WERI-Rb-1 (cell line): ENCODE measurements at regions not wholly inside any gene's neighbourhood (a gene's known extent, or its start where the extent isn't known, plus 50 kb on each side); places are given as distances from the start of the nearest gene placed in this dataset.

Experiments used
- DNase-seq: peaks from one replicate; pipeline ENCODE4 v3.0.0-alpha.2; 2020
- H3K27ac ChIP-seq: fragments of 250-450 bp; sonication (Bioruptor Pico); 2 replicates; pipeline ENCODE4 v1.5.1; 2020; ENCODE audit warnings: mild to moderate bottlenecking, moderate library complexity
- H3K27me3 ChIP-seq: fragments of 250-450 bp; sonication (Bioruptor Pico); 2 replicates; pipeline ENCODE4 v1.5.1; 2021; ENCODE audit warnings: mild to moderate bottlenecking, low read depth, moderate library complexity; ENCODE audit not compliant: insufficient read depth, severe bottlenecking
- H3K36me3 ChIP-seq: fragments of 250-450 bp; sonication (Bioruptor Pico); 2 replicates; pipeline ENCODE4 v1.5.1; 2020; ENCODE audit warnings: mild to moderate bottlenecking, moderate library complexity
- H3K4me3 ChIP-seq: 2 replicates; pipeline ENCODE4 v1.5.1; 2011; ENCODE audit warnings: low read depth, mild to moderate bottlenecking, control low read depth, low read length
- H3K9me3 ChIP-seq: fragments of 250-450 bp; sonication (Bioruptor Pico); 2 replicates; pipeline ENCODE4 v1.5.1; 2021; ENCODE audit warnings: mild to moderate bottlenecking, moderate library complexity; ENCODE audit not compliant: severe bottlenecking
- CTCF ChIP-seq: IDR thresholded peaks from 2 replicates; pipeline ENCODE4 v1.5.1; 2011; ENCODE audit warnings: low read depth, mild to moderate bottlenecking, control low read depth, inconsistent platforms, low read length

- Histone ChIP-seq H3K9me3 (no peaks in the 10 kb centered on the region), H3K27me3 (no peaks in the 10 kb centered on the region), H3K4me3 (no peak overlapping the region), H3K27ac (no peak overlapping the region), H3K36me3 (no peaks in the 10 kb centered on the region)
- TF ChIP-seq CTCF, result no peak
- DNase-seq, result no peak
Observed at GRCh38 chr13:86368924-86369323, 569.7 kb upstream of the SLITRK6 start.

GRCh38 chr13:86377451-86377850 is 578.2 kb upstream of the SLITRK6 start:
- DNase-seq, result no peak
- no peaks in the 10 kb centered on the region for H3K9me3 ChIP-seq
- no peak for TF ChIP-seq CTCF

GRCh38 chr13:86378628-86379027 is 579.4 kb upstream of the SLITRK6 start:
- Histone ChIP-seq H3K36me3 (no peaks in the 10 kb centered on the region), H3K4me3 (no peak overlapping the region), H3K27ac (no peak overlapping the region), H3K27me3 (no peaks in the 10 kb centered on the region), H3K9me3 (no peaks in the 10 kb centered on the region)
- DNase-seq, result no peak
- TF ChIP-seq CTCF, result no peak

More at GRCh38 chr13:86377451-86377850, 578.2 kb upstream of the SLITRK6 start:
- Histone ChIP-seq H3K4me3 (no peak overlapping the region), H3K36me3 (no peaks in the 10 kb centered on the region), H3K27ac (no peak overlapping the region), H3K27me3 (no peaks in the 10 kb centered on the region)

- no peak overlapping the region for H3K27ac ChIP-seq
- DNase-seq, result no peak
- no peaks in the 10 kb centered on the region for H3K36me3 ChIP-seq
- no peaks in the 10 kb centered on the region for H3K9me3 ChIP-seq
- no peak for TF ChIP-seq CTCF
- H3K27me3 ChIP-seq, result no peaks in the 10 kb centered on the region
- H3K4me3 ChIP-seq, result no peak overlapping the region
Observed at GRCh38 chr13:86383151-86383550, 583.9 kb upstream of the SLITRK6 start.

DNA sequence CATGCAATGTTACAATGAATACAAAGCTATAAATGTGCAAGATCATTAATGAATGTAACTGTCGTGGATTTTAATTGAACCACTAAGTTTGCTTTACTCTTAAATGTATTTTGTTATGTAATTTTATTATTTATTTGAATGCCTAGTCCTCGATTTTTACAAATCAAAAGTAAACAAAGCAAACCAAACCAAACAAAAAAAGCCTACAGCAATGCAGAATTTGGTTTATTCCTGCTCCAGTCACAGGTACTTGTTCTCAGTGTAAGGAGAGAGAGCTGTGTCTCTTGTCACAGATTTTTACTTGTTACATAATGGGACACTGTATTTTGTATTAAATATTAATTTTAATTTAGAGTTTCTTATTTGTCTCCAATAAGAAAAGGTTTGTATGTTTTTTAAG is 584.3 kb upstream of the SLITRK6 start:
- no peaks in the 10 kb centered on the region for H3K36me3 ChIP-seq
- no peak overlapping the region for H3K27ac ChIP-seq
- no peaks in the 10 kb centered on the region for H3K9me3 ChIP-seq
- H3K4me3 ChIP-seq, result no peak overlapping the region
- TF ChIP-seq CTCF, result no peak
- H3K27me3 ChIP-seq, result no peaks in the 10 kb centered on the region
- DNase-seq, result no peak

DNA sequence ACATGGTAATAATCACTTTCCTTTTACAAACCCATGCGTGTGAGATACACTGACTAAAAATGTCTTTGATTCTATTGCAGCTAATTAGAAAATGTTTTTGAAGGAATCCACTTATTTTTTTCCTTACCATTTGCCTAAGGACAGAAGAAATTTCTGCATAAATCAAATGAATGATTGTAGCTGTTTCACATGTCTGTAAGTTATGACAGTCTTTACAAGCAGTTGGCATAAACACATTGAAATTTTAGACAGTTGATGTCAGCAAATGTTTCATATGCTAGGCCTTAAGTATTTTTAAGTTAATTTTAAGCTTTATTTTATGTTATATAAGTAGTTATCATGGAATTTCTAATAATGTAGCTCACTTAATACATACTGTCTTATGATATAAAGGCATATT is 598.4 kb upstream of the SLITRK6 start:
- no peak for TF ChIP-seq CTCF
- no peak for DNase-seq
- no peaks in the 10 kb centered on the region for H3K9me3 ChIP-seq
- H3K4me3 ChIP-seq, result no peak overlapping the region
- no peaks in the 10 kb centered on the region for H3K27me3 ChIP-seq
- no peak overlapping the region for H3K27ac ChIP-seq
- no peaks in the 10 kb centered on the region for H3K36me3 ChIP-seq
